GM12872 (cell line): ENCODE measurements at regions not wholly inside any gene's neighbourhood (a gene's known extent, or its start where the extent isn't known, plus 50 kb on each side); places are given as distances from the start of the nearest gene placed in this dataset.

Experiments used
- TF ChIP-seq, protein P1 (sequence below): IDR thresholded peaks from 3 replicates; pipeline ENCODE4 v1.5.1; 2011; ENCODE audit warnings: low read depth, mild to moderate bottlenecking, low read length, moderate library complexity; ENCODE audit not compliant: insufficient read depth

DNA sequence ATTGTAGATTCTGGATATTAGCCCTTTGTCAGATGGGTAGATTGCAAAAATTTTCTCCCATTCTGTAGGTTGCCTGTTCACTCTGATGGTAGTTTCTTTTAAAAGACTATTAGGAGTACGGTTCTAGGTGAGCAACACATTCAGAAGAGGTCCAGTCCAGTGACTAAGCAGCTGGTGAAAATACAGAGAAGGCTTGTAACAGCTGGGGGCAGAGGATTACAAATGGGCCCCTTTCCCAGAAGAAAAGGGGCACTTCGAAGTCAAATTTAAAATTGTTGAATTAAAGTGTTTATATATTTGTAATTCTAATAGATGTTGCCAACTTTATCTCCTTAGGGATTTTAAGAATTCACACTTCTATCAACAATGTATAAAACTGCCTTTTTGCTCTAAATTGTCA is 720.5 kb downstream of the TLE4 start:
- TF ChIP-seq, protein P1, sequence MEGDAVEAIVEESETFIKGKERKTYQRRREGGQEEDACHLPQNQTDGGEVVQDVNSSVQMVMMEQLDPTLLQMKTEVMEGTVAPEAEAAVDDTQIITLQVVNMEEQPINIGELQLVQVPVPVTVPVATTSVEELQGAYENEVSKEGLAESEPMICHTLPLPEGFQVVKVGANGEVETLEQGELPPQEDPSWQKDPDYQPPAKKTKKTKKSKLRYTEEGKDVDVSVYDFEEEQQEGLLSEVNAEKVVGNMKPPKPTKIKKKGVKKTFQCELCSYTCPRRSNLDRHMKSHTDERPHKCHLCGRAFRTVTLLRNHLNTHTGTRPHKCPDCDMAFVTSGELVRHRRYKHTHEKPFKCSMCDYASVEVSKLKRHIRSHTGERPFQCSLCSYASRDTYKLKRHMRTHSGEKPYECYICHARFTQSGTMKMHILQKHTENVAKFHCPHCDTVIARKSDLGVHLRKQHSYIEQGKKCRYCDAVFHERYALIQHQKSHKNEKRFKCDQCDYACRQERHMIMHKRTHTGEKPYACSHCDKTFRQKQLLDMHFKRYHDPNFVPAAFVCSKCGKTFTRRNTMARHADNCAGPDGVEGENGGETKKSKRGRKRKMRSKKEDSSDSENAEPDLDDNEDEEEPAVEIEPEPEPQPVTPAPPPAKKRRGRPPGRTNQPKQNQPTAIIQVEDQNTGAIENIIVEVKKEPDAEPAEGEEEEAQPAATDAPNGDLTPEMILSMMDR: no peak

DNA sequence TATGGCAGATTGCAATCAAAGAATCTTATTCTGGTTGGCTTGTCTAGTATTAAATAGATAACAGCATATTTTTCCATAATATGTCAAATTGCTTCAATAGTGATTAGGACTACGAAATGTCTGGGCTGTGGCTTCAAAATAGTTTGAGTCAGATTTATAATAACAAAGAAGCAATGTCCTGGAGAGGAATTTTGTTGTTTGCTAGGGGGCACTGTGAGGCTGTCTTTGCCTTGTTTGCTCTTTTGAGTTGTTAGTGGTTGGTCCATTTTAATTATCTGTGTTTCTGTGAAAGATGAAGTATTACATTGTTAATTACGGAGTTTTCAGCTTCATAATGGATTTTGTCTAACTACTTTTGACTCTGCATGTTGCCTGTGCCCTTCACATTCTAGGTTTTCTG is 713.6 kb downstream of the TLE4 start:
- TF ChIP-seq, protein P1: no peak

DNA sequence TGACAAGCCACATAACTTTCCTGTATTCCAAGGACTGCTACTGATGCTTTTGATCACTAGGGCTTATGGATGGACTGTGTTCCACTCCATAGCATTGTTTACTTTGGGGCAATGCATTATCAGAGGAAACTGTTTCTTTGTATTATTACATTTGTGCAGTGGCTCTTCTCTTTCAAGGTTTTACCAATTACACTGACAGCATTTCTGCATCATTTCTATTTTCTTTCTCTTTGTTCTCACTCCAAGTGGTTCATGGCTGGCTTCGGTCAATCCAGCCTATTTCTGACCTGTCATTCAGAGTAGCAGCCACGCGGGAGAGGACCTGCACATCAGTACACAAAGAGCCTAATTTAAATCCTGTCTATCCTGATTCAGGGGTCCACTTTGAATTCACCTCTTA is 711.0 kb downstream of the TLE4 start:
- TF ChIP-seq, protein P1: no peak

DNA sequence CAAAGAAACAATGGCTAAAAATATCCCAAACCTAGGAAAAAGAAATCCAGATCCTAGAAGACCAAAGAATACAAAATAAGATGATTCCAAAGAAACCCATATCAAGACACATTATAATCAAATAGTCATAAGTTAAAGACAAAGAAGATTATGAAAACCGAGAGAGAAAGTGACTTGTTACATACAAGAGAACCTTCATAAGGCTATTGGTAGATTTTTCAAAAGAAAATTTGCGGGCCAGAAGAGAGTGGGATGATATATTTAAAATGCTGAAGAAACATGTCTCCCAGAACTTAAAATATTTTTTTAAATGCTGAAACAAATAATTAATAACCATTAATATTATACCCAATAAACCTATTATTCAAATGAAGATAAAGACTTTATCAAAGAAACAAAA is 687.3 kb downstream of the TLE4 start:
- TF ChIP-seq, protein P1: no peak

DNA sequence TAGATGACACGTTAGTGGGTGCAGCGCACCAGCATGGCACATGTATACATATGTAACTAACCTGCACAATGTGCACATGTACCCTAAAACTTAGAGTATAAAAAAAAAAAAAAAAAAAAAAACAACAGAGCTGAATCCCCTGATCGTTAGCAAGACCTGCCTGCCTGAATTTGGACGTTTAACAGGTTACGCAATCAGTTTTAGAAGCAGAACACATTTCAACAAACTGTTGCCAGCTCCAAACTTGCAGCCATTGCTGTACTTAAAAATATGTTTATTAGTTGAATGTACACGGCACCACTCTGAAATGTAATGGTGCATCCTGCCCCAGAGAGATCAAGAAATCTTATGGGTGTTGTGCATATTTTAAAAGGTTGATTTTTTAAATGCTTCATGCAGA is 680.0 kb downstream of the TLE4 start:
- TF ChIP-seq, protein P1: no peak

DNA sequence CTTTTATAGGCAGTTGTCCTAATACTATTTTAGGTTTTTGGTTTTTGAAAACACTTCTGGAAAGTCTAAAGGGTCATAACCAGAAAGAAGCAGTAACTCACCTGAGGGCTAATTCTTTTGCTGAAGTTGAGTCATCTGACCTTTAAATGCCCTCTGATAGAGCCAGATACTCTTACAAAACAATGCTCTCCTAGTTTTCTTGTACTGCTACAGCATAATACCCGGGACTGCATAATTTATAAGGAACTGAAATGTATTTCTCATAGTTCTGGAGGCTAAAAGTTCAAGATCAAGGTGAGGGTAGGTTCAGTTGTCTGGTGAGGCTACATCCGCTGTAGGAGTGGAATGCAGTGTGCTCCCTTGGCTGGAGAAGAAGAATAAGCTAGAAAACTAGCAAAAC is 670.3 kb downstream of the TLE4 start:
- TF ChIP-seq, protein P1: no peak

DNA sequence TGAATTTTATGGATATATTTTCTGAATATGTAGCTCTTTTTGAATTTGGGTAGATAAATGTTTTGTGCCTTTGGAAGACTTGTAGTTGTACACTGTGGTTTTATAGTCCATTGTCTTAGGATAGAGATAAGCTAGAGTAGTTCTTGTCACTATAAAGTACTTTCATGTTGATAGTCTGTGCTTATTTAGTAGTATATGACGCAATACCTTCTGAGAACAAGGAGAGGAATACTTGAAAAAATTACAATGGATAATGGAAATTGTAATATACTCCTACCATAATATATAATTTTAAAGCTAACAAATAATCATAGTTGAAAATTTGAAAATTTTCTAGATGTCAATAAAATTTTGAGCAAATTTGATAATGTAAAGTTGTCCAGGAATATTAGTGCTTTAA is 664.0 kb downstream of the TLE4 start:
- TF ChIP-seq, protein P1: no peak

DNA sequence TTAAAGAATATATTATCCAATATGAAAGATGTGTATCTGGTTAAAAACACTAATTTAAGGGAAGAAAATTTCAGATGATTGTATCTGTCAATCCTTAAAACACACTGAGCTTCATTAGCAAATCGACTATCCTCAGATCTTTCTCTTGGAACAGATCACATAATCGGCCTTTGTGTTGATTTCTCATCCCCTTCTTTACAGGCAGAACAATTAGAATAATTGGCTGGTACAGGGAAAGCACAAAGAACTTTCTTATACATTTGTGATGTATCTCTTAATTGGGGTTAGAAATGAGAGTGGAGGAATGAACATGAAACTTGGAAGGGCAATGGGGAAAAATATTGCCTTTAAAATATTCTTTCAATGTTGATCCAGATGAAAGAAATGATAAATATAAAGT is 662.1 kb downstream of the TLE4 start:
- TF ChIP-seq, protein P1: no peak
